ENCODE measurements at regions not wholly inside any gene's neighbourhood (a gene's known extent, or its start where the extent isn't known, plus 50 kb on each side); places are given as distances from the start of the nearest gene placed in this dataset.
A peak's percentile ranks its signal among the peaks of the same experiment; 100 is the strongest.

GRCh38 chr1:218600968-218601367 is 255.8 kb downstream of the TGFB2 start:
- Histone ChIP-seq H3K9me3 (no peaks in the 10 kb centered on the region), H3K4me1 (no peaks in the 10 kb centered on the region), H3K27me3 (ENCODE audit: low read depth) (no peaks in the 10 kb centered on the region), H3K27ac (no peak overlapping the region), H3K36me3 (no peaks in the 10 kb centered on the region), H3K4me3 (no peak overlapping the region)
- peak in 1 of 2 donors; percentile 35 for ATAC-seq
- no peak for DNase-seq
- intact Hi-C loops (cut with DNase I): no loop called here
- TF ChIP-seq CTCF (IDR thresholded peaks at IDR 0.05): no peak

- Histone ChIP-seq H3K36me3 (no peaks in the 10 kb centered on the region), H3K27me3 (ENCODE audit: low read depth) (no peaks in the 10 kb centered on the region), H3K4me1 (no peaks in the 10 kb centered on the region), H3K9me3 (peaks cover 5% of the 10 kb centered on the region), H3K4me3 (no peak overlapping the region), H3K27ac (no peak overlapping the region)
- intact Hi-C loops (cut with DNase I): no loop called here
- no peak for DNase-seq
- no peak for TF ChIP-seq CTCF (IDR thresholded peaks at IDR 0.05)
- ATAC-seq: no peak
These were observed 259.1 kb downstream of the TGFB2 start for GRCh38 chr1:218604217-218604616.

DNA sequence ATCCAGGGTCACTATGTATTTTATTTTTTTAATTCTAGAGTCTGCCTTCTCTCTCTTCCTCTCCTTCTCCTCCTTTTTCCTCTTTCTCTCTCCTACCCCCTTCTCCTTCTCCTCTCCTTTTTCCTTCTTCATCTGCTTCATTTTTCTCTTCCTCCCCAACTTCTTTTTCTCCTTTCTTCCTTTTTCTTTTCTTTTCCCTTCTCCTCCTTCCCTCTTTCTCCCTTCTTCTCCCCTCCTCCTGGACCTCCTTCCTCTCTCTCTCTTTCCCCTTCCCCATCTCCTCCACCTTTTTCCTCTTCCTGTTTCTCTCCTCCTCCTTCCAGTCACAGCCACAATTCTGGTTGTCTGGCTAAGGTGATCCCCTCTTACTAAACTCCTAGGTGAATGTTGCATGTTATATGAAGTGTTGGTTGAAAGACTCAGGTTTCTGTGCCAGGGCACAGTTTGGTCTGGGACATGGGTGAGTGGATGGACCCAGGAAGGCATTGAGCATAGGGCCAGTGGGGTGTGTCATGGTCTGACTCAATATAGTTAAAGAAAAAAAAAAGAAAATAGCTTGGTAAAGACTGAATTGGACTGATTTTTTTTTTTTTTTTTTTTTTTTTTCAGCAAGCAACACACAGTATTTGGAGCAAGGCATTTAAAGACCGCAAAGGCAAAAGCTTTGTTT is 266.9 kb downstream of the TGFB2 start:
- no peak for DNase-seq
- ATAC-seq: no peak
- H3K36me3 ChIP-seq: no peaks in the 10 kb centered on the region
- H3K4me3 ChIP-seq: no peak overlapping the region
- TF ChIP-seq CTCF (IDR thresholded peaks at IDR 0.05): no peak
- no peak overlapping the region for H3K27ac ChIP-seq
- no peaks in the 10 kb centered on the region for H3K4me1 ChIP-seq
- no peaks in the 10 kb centered on the region for H3K27me3 ChIP-seq (ENCODE audit: low read depth)
- peaks cover 5% of the 10 kb centered on the region for H3K9me3 ChIP-seq
- intact Hi-C loops (cut with DNase I): no loop called here

DNA sequence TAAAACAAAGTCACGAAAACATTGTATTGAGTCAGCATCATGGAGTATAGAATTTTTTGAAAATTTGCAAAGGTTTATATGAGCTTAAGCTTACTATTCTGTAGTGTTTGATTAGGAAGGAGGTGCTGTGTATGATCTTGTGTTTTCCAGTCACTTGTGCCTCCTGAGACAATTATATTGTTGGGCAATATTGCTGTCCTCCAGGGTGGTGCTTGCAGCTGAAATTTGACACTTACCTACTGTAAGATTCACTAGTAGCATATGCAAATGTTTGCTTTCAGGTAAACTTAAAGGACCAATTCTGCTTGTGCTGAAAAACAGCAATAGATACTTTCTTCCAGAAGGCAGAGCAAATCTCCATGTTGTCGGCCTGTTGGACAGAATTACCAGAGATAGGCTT is 268.0 kb downstream of the TGFB2 start:
- ATAC-seq (no peak), DNase-seq (no peak)
- Histone ChIP-seq H3K27me3 (ENCODE audit: low read depth) (no peaks in the 10 kb centered on the region), H3K36me3 (no peaks in the 10 kb centered on the region), H3K4me3 (no peak overlapping the region), H3K9me3 (peaks cover 3% of the 10 kb centered on the region), H3K27ac (no peak overlapping the region), H3K4me1 (no peaks in the 10 kb centered on the region)
- TF ChIP-seq CTCF (IDR thresholded peaks at IDR 0.05): no peak
- intact Hi-C loops (cut with DNase I): no loop called here

DNA sequence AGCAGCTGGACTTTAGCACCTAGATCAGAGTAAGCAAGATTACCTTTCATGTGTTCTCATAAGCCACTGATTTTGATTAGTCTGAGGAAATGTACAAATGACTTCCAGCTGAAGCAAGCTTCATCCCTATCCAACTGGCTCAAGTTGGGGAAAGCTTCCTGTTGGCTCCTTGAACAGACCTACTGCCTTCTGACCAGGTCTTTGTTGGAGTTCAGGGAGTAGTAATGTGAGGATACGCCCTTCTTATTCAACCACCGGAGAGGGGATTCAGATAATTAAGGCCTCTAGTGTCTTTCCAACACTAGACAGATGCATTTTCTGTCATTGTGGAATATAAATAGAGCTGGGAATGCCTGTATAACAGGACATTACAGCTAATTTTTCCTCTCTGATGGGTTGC is 268.9 kb downstream of the TGFB2 start:
- Histone ChIP-seq H3K27ac (no peak overlapping the region), H3K4me1 (no peaks in the 10 kb centered on the region), H3K4me3 (no peak overlapping the region), H3K9me3 (no peaks in the 10 kb centered on the region), H3K27me3 (ENCODE audit: low read depth) (no peaks in the 10 kb centered on the region), H3K36me3 (no peaks in the 10 kb centered on the region)
- ATAC-seq (no peak), DNase-seq (no peak)
- intact Hi-C loops (cut with DNase I): no loop called here
- no peak for TF ChIP-seq CTCF (IDR thresholded peaks at IDR 0.05)

All from lower lobe of right lung (tissue), 2 donors.